HEK293 (cell line): ENCODE measurements at regions not wholly inside any gene's neighbourhood (a gene's known extent, or its start where the extent isn't known, plus 50 kb on each side); places are given as distances from the start of the nearest gene placed in this dataset.

Experiments
- CTCF ChIA-PET: fragments of 350-600 bp; formaldehyde crosslinking; extraction: SDS; loops from one replicate; lab custom pipeline; 2021; ENCODE audit warnings: antibody characterized with exemption; lab: Yijun Ruan, JAX
- POLR2A ChIA-PET: fragments of 300-600 bp; formaldehyde crosslinking; extraction: SDS; loops from one replicate; lab custom pipeline; 2020; ENCODE audit warnings: antibody characterized with exemption, inconsistent platforms; lab: Yijun Ruan, JAX
- H3K27ac ChIP-seq: fragments of 200-500 bp; sonication (Bioruptor generic); 2 replicates; pipeline ENCODE4 v1.5.1; 2014; ENCODE audit warnings: low read depth, low read length, control low read depth, inconsistent platforms; ENCODE audit errors: extremely low read depth
- H3K36me3 ChIP-seq, 2 experiments: fragments of 200-500 bp in 1 of 2; sonication (Bioruptor generic) in 1 of 2; 1 replicate in 1 of 2; 2 replicates in 1 of 2; pipeline ENCODE4 v1.5.1; 2014 to 2017; ENCODE audit warnings: inconsistent platforms in 2 of 2, low read length in 2 of 2; ENCODE audit not compliant: control insufficient read depth in 2 of 2, insufficient read depth in 1 of 2
- H3K4me1 ChIP-seq: fragments of 200-500 bp; sonication (Bioruptor generic); 2 replicates; pipeline ENCODE4 v1.5.1; 2014; ENCODE audit warnings: mild to moderate bottlenecking, low read length, inconsistent platforms; ENCODE audit not compliant: control insufficient read depth, insufficient read depth
- H3K4me3 ChIP-seq: 2 replicates; pipeline ENCODE4 v1.5.1; 2011; ENCODE audit warnings: low read depth, mild to moderate bottlenecking, control low read depth, low read length, moderate library complexity
- H3K9me3 ChIP-seq: fragments of 200-500 bp; sonication (Bioruptor generic); 2 replicates; pipeline ENCODE4 v1.5.1; 2014; ENCODE audit warnings: low read depth, low read length, inconsistent platforms; ENCODE audit not compliant: control insufficient read depth, insufficient read depth
- IKZF3 ChIP-seq: fragments of 450-650 bp; IDR thresholded peaks from 2 replicates; pipeline ENCODE4 v1.5.0; 2018; ENCODE audit warnings: missing biosample characterization, mild to moderate bottlenecking, missing genetic modification characterization, moderate library complexity
- KLF10 ChIP-seq: fragments of 450-650 bp; IDR thresholded peaks from 2 replicates; pipeline ENCODE4 v1.5.1; 2018; ENCODE audit warnings: missing biosample characterization, mild to moderate bottlenecking, missing genetic modification characterization
- MZF1 ChIP-seq: fragments of 450-650 bp; formaldehyde crosslinking; IDR thresholded peaks from 2 replicates; pipeline ENCODE4 v1.5.1; 2017; ENCODE audit warnings: missing biosample characterization, missing genetic modification characterization, borderline replicate concordance
- ZEB2 ChIP-seq: fragments of 450-650 bp; formaldehyde crosslinking; IDR thresholded peaks from 2 replicates; pipeline ENCODE4 v1.5.1; 2016; ENCODE audit warnings: missing biosample characterization, missing genetic modification characterization
- ZNF112 ChIP-seq: fragments of 450-650 bp; formaldehyde crosslinking; IDR thresholded peaks from 2 replicates; pipeline ENCODE4 v1.5.0; 2017; ENCODE audit warnings: missing biosample characterization, missing genetic modification characterization
- ZNF155 ChIP-seq: fragments of 450-650 bp; formaldehyde crosslinking; IDR thresholded peaks from 2 replicates; pipeline ENCODE4 v1.5.1; 2016; ENCODE audit warnings: missing biosample characterization, missing genetic modification characterization
- ZNF202 ChIP-seq: fragments of 450-650 bp; formaldehyde crosslinking; IDR thresholded peaks from 2 replicates; pipeline ENCODE4 v1.5.1; 2016; ENCODE audit warnings: missing biosample characterization, missing genetic modification characterization, borderline replicate concordance
- ZNF239 ChIP-seq: fragments of 450-650 bp; formaldehyde crosslinking; IDR thresholded peaks from 2 replicates; pipeline ENCODE4 v1.5.1; 2016; ENCODE audit warnings: missing biosample characterization, missing genetic modification characterization
- ZNF248 ChIP-seq: fragments of 450-650 bp; formaldehyde crosslinking; IDR thresholded peaks from 2 replicates; pipeline ENCODE4 v1.5.1; 2017; ENCODE audit warnings: missing biosample characterization, missing genetic modification characterization
- ZNF274 ChIP-seq, 2 experiments: fragments of 200-500 bp in 1 of 2; fragments of 450-650 bp in 1 of 2; sonication (Bioruptor generic) in 1 of 2; formaldehyde crosslinking in 1 of 2; IDR thresholded peaks; 2 replicates each; pipeline versions ENCODE4 v1.5.1 to v1.6.1; 2014 to 2016; ENCODE audit warnings: borderline replicate concordance in 1 of 2, inconsistent platforms in 1 of 2, low read length in 1 of 2, missing biosample characterization in 1 of 2, missing genetic modification characterization in 1 of 2
- ZNF37A ChIP-seq: fragments of 450-650 bp; IDR thresholded peaks from 2 replicates; pipeline ENCODE4 v1.5.1; 2018; ENCODE audit warnings: missing biosample characterization, missing genetic modification characterization
- ZNF544 ChIP-seq: fragments of 450-650 bp; formaldehyde crosslinking; IDR thresholded peaks from 2 replicates; pipeline ENCODE4 v1.5.0; 2017; ENCODE audit warnings: missing biosample characterization, missing genetic modification characterization
- ZNF560 ChIP-seq: fragments of 450-650 bp; formaldehyde crosslinking; IDR thresholded peaks from 2 replicates; pipeline ENCODE4 v1.5.1; 2017; ENCODE audit warnings: missing biosample characterization, missing genetic modification characterization, borderline replicate concordance
- ZNF561 ChIP-seq: fragments of 450-650 bp; IDR thresholded peaks from 2 replicates; pipeline ENCODE4 v1.5.1; 2018; ENCODE audit warnings: missing biosample characterization, missing genetic modification characterization, borderline replicate concordance
- TF ChIP-seq, protein P1 (sequence below): fragments of 450-650 bp; formaldehyde crosslinking; IDR thresholded peaks from 2 replicates; pipeline ENCODE4 v1.5.1; 2016; ENCODE audit warnings: missing biosample characterization, missing genetic modification characterization, low read depth
- TF ChIP-seq, protein P2 (sequence below): fragments of 450-650 bp; formaldehyde crosslinking; IDR thresholded peaks from 2 replicates; pipeline ENCODE4 v1.5.1; 2016; ENCODE audit warnings: missing biosample characterization, missing genetic modification characterization
- TF ChIP-seq, protein P3 (sequence below): fragments of 450-650 bp; formaldehyde crosslinking; IDR thresholded peaks from 2 replicates; pipeline ENCODE4 v1.5.1; 2016; ENCODE audit warnings: missing biosample characterization, missing genetic modification characterization, borderline replicate concordance
- TF ChIP-seq, protein P4 (sequence below): fragments of 450-650 bp; formaldehyde crosslinking; IDR thresholded peaks from 2 replicates; pipeline ENCODE4 v1.5.1; 2017; ENCODE audit warnings: missing biosample characterization, missing genetic modification characterization

- TF ChIP-seq ZNF155 (tag by site-specific recombination) (no peak), ZNF560 (tag by site-specific recombination) (no peak), KLF10 (no peak), ZNF544 (tag by site-specific recombination) (no peak), ZNF112 (tag by site-specific recombination) (no peak)
- TF ChIP-seq, protein P1, sequence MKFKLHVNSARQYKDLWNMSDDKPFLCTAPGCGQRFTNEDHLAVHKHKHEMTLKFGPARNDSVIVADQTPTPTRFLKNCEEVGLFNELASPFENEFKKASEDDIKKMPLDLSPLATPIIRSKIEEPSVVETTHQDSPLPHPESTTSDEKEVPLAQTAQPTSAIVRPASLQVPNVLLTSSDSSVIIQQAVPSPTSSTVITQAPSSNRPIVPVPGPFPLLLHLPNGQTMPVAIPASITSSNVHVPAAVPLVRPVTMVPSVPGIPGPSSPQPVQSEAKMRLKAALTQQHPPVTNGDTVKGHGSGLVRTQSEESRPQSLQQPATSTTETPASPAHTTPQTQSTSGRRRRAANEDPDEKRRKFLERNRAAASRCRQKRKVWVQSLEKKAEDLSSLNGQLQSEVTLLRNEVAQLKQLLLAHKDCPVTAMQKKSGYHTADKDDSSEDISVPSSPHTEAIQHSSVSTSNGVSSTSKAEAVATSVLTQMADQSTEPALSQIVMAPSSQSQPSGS (tag by site-specific recombination) = no peak
Measured at GRCh38 chr12:91704446-91704845, 441.2 kb downstream of the BTG1 start (continued).

DNA sequence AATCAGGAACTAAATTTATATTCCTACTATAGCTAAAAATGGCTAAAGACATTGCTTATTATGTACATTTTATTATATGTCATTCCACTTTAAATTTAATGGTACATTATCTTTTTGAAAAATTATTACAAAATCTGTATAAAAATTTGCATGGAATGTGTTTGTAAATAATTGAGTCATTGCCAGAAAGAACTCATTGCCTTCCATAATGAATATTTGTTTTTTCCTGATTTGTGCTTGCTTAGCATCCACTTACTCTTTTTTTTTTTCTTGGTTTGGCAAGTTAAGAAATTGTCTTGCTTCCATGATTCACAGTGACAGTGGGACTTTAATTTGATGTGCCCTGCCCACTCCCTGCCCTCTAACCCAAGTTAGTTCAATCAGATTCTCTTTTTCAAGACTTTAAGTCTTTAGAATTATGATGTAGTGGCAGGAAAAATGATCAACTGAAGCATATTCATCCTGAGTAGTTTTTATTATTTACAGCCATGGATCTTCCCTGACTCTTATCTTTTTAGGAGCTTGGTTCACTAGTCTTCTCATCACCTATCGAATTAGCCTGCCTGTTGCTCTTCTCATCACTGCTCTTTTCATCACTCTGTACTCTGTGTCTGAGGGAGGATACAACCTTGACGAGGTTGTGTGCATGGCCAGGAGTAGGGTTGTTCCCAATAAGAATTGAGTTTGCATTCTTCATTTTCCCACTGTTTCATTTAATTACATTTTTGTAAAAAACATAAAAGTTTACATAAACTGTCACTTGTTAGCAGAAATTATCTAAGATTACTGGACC lies 442.0 kb downstream of the BTG1 start:
- Histone ChIP-seq H3K36me3 (no peaks in the 10 kb centered on the region), H3K27ac (no peak overlapping the region), H3K4me1 (no peaks in the 10 kb centered on the region), H3K4me3 (no peak overlapping the region), H3K9me3 (no peaks in the 10 kb centered on the region)
- ChIA-PET POLR2A (no interaction called here), CTCF (interaction anchor here (0.6 kb wide), 1 partner anchor 14 kb away, joined by 4 read pairs; no protein-coding TSS in a partner anchor)
- TF ChIP-seq, protein P2, sequence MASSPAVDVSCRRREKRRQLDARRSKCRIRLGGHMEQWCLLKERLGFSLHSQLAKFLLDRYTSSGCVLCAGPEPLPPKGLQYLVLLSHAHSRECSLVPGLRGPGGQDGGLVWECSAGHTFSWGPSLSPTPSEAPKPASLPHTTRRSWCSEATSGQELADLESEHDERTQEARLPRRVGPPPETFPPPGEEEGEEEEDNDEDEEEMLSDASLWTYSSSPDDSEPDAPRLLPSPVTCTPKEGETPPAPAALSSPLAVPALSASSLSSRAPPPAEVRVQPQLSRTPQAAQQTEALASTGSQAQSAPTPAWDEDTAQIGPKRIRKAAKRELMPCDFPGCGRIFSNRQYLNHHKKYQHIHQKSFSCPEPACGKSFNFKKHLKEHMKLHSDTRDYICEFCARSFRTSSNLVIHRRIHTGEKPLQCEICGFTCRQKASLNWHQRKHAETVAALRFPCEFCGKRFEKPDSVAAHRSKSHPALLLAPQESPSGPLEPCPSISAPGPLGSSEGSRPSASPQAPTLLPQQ (tag by site-specific recombination) = no peak
- no peak for TF ChIP-seq ZNF274 (IDR thresholded peaks at IDR 0.05; ENCODE audit: low read length)
- no peak for TF ChIP-seq ZNF274 (tag by site-specific recombination; IDR thresholded peaks at IDR 0.05; ENCODE audit: borderline replicate concordance)
- TF ChIP-seq IKZF3 (tag by site-specific recombination) = no peak
- TF ChIP-seq, protein P3, sequence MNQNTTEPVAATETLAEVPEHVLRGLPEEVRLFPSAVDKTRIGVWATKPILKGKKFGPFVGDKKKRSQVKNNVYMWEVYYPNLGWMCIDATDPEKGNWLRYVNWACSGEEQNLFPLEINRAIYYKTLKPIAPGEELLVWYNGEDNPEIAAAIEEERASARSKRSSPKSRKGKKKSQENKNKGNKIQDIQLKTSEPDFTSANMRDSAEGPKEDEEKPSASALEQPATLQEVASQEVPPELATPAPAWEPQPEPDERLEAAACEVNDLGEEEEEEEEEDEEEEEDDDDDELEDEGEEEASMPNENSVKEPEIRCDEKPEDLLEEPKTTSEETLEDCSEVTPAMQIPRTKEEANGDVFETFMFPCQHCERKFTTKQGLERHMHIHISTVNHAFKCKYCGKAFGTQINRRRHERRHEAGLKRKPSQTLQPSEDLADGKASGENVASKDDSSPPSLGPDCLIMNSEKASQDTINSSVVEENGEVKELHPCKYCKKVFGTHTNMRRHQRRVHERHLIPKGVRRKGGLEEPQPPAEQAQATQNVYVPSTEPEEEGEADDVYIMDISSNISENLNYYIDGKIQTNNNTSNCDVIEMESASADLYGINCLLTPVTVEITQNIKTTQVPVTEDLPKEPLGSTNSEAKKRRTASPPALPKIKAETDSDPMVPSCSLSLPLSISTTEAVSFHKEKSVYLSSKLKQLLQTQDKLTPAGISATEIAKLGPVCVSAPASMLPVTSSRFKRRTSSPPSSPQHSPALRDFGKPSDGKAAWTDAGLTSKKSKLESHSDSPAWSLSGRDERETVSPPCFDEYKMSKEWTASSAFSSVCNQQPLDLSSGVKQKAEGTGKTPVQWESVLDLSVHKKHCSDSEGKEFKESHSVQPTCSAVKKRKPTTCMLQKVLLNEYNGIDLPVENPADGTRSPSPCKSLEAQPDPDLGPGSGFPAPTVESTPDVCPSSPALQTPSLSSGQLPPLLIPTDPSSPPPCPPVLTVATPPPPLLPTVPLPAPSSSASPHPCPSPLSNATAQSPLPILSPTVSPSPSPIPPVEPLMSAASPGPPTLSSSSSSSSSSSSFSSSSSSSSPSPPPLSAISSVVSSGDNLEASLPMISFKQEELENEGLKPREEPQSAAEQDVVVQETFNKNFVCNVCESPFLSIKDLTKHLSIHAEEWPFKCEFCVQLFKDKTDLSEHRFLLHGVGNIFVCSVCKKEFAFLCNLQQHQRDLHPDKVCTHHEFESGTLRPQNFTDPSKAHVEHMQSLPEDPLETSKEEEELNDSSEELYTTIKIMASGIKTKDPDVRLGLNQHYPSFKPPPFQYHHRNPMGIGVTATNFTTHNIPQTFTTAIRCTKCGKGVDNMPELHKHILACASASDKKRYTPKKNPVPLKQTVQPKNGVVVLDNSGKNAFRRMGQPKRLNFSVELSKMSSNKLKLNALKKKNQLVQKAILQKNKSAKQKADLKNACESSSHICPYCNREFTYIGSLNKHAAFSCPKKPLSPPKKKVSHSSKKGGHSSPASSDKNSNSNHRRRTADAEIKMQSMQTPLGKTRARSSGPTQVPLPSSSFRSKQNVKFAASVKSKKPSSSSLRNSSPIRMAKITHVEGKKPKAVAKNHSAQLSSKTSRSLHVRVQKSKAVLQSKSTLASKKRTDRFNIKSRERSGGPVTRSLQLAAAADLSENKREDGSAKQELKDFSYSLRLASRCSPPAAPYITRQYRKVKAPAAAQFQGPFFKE (tag by site-specific recombination) = no peak
- no peak for TF ChIP-seq ZNF248
- no peak for TF ChIP-seq ZNF37A
- no peak for TF ChIP-seq ZNF561 (tag by site-specific recombination)
- TF ChIP-seq, protein P4, sequence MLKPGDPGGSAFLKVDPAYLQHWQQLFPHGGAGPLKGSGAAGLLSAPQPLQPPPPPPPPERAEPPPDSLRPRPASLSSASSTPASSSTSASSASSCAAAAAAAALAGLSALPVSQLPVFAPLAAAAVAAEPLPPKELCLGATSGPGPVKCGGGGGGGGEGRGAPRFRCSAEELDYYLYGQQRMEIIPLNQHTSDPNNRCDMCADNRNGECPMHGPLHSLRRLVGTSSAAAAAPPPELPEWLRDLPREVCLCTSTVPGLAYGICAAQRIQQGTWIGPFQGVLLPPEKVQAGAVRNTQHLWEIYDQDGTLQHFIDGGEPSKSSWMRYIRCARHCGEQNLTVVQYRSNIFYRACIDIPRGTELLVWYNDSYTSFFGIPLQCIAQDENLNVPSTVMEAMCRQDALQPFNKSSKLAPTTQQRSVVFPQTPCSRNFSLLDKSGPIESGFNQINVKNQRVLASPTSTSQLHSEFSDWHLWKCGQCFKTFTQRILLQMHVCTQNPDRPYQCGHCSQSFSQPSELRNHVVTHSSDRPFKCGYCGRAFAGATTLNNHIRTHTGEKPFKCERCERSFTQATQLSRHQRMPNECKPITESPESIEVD (tag by site-specific recombination) = no peak
- TF ChIP-seq ZEB2 (tag by site-specific recombination) = no peak
- TF ChIP-seq ZNF239 = no peak
- TF ChIP-seq ZNF202 (tag by site-specific recombination) = no peak
- TF ChIP-seq MZF1 (tag by site-specific recombination) = no peak
- TF ChIP-seq ZNF560 (tag by site-specific recombination) = no peak
